Gastrocnemius medialis (tissue), 4 donors: ENCODE measurements at regions not wholly inside any gene's neighbourhood (a gene's known extent, or its start where the extent isn't known, plus 50 kb on each side); places are given as distances from the start of the nearest gene placed in this dataset.

ENCODE experiments used
- ATAC-seq, 2 donors: fragments of 150-250 bp; one replicate each; pipeline ENCODE4 v1.9.1; 2016
- DNase-seq, 2 donors: peaks; one replicate each; pipeline ENCODE4 v3.0.0-alpha.2; 2019
- H3K27ac ChIP-seq, 4 donors: fragments of 200-600 bp; sonication (generic); 1 replicate in 1 of 4; 2 replicates in 3 of 4; pipeline ENCODE4 v1.5.1; 2016 to 2018; ENCODE audit warnings: mild to moderate bottlenecking in 2 of 4, moderate library complexity in 1 of 4
- H3K27me3 ChIP-seq, 3 donors: fragments of 200-600 bp; sonication (generic) in 2 of 3; 1 replicate in 1 of 3; 2 replicates in 2 of 3; pipeline versions ENCODE4 v1.5.1 to v1.6.0; 2016 to 2019; ENCODE audit warnings: mild to moderate bottlenecking in 1 of 3, moderate library complexity in 1 of 3
- H3K36me3 ChIP-seq, 2 donors: fragments of 200-600 bp; sonication (generic) in 1 of 2; one replicate each; pipeline ENCODE4 v1.5.1; 2017 to 2018
- H3K4me1 ChIP-seq, 2 donors: fragments of 200-600 bp; sonication (generic) in 1 of 2; one replicate each; pipeline ENCODE4 v1.5.1; 2016 to 2017; ENCODE audit warnings: mild to moderate bottlenecking in 2 of 2
- H3K4me3 ChIP-seq, 4 donors: fragments of 200-600 bp; sonication (generic) in 3 of 4; 1 replicate in 1 of 4; 2 replicates in 3 of 4; pipeline ENCODE4 v1.5.1; 2016 to 2019; ENCODE audit warnings: mild to moderate bottlenecking in 2 of 4
- H3K9me3 ChIP-seq, 3 donors: fragments of 200-600 bp; sonication (generic) in 2 of 3; 1 replicate in 1 of 3; 2 replicates in 2 of 3; pipeline ENCODE4 v1.5.1; 2016 to 2019
- CTCF ChIP-seq, 5 experiments: fragments of 450-650 bp in 3 of 5; fragments of 200-600 bp in 2 of 5; sonication (generic) in 2 of 5; IDR thresholded peaks in 4 of 5; conservative IDR thresholded peaks in 1 of 5; 1 replicate in 4 of 5; 2 replicates in 1 of 5; pipeline ENCODE4 v1.5.1; 2016 to 2019; ENCODE audit warnings: antibody characterized with exemption in 5 of 5, mild to moderate bottlenecking in 3 of 5, moderate library complexity in 3 of 5
- POLR2A ChIP-seq, 2 donors: fragments of 450-650 bp; IDR thresholded peaks; one replicate each; pipeline ENCODE4 v1.6.1; 2017; ENCODE audit warnings: antibody characterized with exemption in 2 of 2, mild to moderate bottlenecking in 2 of 2, moderate library complexity in 2 of 2
- in situ Hi-C, 4 donors: fragments of 200-750 bp; cut with MboI; loops; one replicate each; pipeline versions ENCODE4 v1.15.0 to v1.8.0; 2017; ENCODE audit warnings: low sequenced_read_pairs in 4 of 4
- intact Hi-C: fragments of 100-400 bp; cut with DNase I; formaldehyde crosslinking; loops from one replicate; pipeline ENCODE4 v1.15.1; 2023; ENCODE audit warnings: low total_unique reads

- TF ChIP-seq POLR2A (IDR thresholded peaks at IDR 0.05) = no peak
- TF ChIP-seq CTCF (IDR thresholded peaks at IDR 0.05 in 4 of 5, conservative IDR thresholded peaks at IDR 0.05 in 1 of 5) = no peak
- intact Hi-C loops (no loop called here), in situ Hi-C loops (no loop called here)
- Histone ChIP-seq H3K27me3 (no peaks in the 10 kb centered on the region), H3K27ac (no peak overlapping the region), H3K36me3 (no peaks in the 10 kb centered on the region), H3K4me3 (no peak overlapping the region), H3K4me1 (peaks cover 9 to 18% of the 10 kb centered on the region in 2 donors), H3K9me3 (no peaks in the 10 kb centered on the region)
- ATAC-seq (no peak), DNase-seq (no peak)
Measured at GRCh38 chr3:152620395-152620794, 214.5 kb upstream of the P2RY1 start.

GRCh38 chr3:152621006-152621868 lies 213.7 kb upstream of the P2RY1 start:
- Histone ChIP-seq H3K36me3 (no peaks in the 10 kb centered on the region), H3K27ac (no peak overlapping the region), H3K9me3 (no peaks in the 10 kb centered on the region), H3K4me1 (peaks cover 9 to 18% of the 10 kb centered on the region in 2 donors), H3K27me3 (no peaks in the 10 kb centered on the region), H3K4me3 (no peak overlapping the region)
- no peak for ATAC-seq
- in situ Hi-C loops (no loop called here), intact Hi-C loops (no loop called here)
- DNase-seq = no peak
- TF ChIP-seq POLR2A (IDR thresholded peaks at IDR 0.05) (no peak), CTCF (IDR thresholded peaks at IDR 0.05 in 4 of 5, conservative IDR thresholded peaks at IDR 0.05 in 1 of 5) (no peak)

- ATAC-seq (peak in 1 of 2 donors; percentile 51), DNase-seq (no peak)
- no peak overlapping the region for H3K4me3 ChIP-seq
- in situ Hi-C loops = no loop called here
- H3K27ac ChIP-seq = no peak overlapping the region
- no peaks in the 10 kb centered on the region for H3K27me3 ChIP-seq
- H3K4me1 ChIP-seq = peaks cover 9 to 18% of the 10 kb centered on the region in 2 donors
- intact Hi-C loops = no loop called here
- no peak for TF ChIP-seq CTCF (IDR thresholded peaks at IDR 0.05 in 4 of 5, conservative IDR thresholded peaks at IDR 0.05 in 1 of 5)
- TF ChIP-seq POLR2A (IDR thresholded peaks at IDR 0.05) = no peak
- H3K9me3 ChIP-seq = no peaks in the 10 kb centered on the region
- H3K36me3 ChIP-seq = no peaks in the 10 kb centered on the region
Measured at GRCh38 chr3:152621967-152622810, 212.7 kb upstream of the P2RY1 start.

- Histone ChIP-seq H3K36me3 (no peaks in the 10 kb centered on the region), H3K4me3 (no peak overlapping the region), H3K9me3 (no peaks in the 10 kb centered on the region), H3K4me1 (peaks cover 9 to 18% of the 10 kb centered on the region in 2 donors), H3K27me3 (no peaks in the 10 kb centered on the region), H3K27ac (no peak overlapping the region)
- DNase-seq = no peak
- TF ChIP-seq POLR2A (IDR thresholded peaks at IDR 0.05) (no peak), CTCF (IDR thresholded peaks at IDR 0.05 in 4 of 5, conservative IDR thresholded peaks at IDR 0.05 in 1 of 5) (no peak)
- no peak for ATAC-seq
- in situ Hi-C loops = no loop called here
- intact Hi-C loops = no loop called here
Measured at GRCh38 chr3:152622811-152623167, 212.1 kb upstream of the P2RY1 start.
